GM04504 (cell line): ENCODE measurements at regions not wholly inside any gene's neighbourhood (a gene's known extent, or its start where the extent isn't known, plus 50 kb on each side); places are given as distances from the start of the nearest gene placed in this dataset.
A peak's percentile ranks its signal among the peaks of the same experiment; 100 is the strongest.
"Not testable (repeated sequence)": the region's sequence is repeated elsewhere in the genome, so short reads cannot be mapped to it uniquely, and the experiment has no call there.

Experiments used
- DNase-seq: peaks from one replicate; pipeline ENCODE4 v3.0.0-alpha.2; 2012; ENCODE audit warnings: low read depth

GRCh38 chr14:83559721-83560120 lies 1970.2 kb upstream of the FLRT2 start:
- no peak for DNase-seq

GRCh38 chr14:83561261-83561660 lies 1968.7 kb upstream of the FLRT2 start:
- no peak for DNase-seq

DNA sequence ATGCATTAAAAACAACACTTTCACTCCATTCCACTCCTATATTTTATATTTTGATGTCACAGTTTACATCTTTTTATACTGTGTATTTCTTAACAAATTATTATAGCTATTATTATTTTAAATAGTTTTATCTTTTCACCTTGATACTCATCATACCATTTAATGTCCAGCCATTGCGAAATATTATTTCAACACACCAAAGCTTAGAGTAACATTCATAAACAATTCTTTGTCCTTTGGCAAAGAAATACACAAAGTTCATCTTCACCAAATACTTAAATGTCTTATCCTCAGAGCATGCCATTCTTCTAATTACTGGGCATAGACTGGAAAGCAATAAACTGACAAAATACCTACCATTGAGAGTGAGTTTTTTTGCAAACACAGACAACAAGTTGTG lies 1963.4 kb upstream of the FLRT2 start:
- no peak for DNase-seq

- no peak for DNase-seq
These were observed 1961.8 kb upstream of the FLRT2 start for GRCh38 chr14:83568141-83568540.

GRCh38 chr14:83575301-83575700 lies 1954.6 kb upstream of the FLRT2 start:
- no peak for DNase-seq

GRCh38 chr14:83583201-83583600 lies 1946.7 kb upstream of the FLRT2 start:
- DNase-seq = no peak

- no peak for DNase-seq
These were observed 1935.1 kb upstream of the FLRT2 start for GRCh38 chr14:83594874-83595273.

DNA sequence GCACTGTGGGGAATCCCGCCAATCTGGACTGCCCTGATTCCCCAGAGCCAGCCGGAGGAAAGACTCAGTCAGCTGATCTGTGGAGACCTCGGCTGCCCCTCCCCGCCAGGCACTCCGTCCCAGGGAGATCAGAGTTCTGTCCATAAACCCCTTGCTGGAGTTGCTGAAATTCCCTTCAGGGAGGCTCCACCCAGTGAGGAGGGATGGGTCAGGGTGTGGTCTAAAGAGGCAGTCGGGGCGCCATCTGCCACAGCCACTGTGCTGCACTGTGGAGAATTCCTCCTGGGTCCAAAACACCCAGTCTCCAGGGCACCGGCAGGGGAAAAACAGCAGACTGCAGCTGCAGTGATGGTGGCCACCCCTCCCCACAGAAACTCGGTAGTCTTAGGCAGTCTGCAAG lies 1922.3 kb upstream of the FLRT2 start:
- DNase-seq = no peak

- peak; percentile 9 for DNase-seq
These were observed 1918.5 kb upstream of the FLRT2 start for GRCh38 chr14:83611491-83611890.

DNA sequence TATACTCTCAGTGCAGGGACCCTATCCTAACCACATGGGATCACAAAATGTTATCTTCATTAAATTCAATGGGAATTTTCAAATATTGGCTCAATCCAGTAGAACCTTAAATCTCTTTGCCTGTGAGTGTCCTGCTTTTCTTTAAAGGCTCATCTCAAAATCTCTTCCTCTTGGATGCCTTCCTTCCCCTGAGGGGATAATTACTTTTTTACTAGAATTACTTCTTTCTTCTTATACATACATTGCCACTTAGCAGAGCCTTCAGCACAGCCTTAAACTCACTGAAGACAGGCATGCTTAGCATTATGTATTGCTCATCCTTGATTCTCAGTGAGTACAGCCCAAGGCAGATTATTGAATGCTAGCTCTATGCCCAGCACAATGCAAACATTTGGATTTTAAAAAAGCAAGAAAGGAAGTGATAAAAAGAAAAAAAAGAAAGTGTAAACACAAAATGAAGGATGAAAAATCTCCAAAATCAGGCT lies 1918.0 kb upstream of the FLRT2 start:
- peak; percentile 2 for DNase-seq

DNA sequence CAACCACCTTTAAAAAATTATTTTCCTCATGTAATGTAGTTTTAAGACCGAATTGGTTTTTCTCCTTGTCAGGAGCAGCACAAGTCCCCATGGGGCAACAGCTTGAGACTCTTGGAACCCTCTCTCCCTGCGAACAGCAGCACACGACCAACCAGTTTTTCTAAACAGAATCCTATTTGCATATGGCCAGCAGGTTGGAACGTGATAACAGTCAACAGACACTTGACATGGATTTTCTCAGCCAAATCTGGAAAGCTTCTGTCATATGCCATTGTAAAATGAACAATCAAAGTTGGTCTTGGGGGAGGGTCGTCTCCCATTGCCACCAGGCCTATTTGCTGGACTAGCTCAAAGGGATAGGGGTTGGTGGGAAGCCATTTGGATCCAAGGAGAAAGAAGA lies 1915.0 kb upstream of the FLRT2 start:
- no peak for DNase-seq

- no peak for DNase-seq
These were observed 1905.4 kb upstream of the FLRT2 start for GRCh38 chr14:83624541-83624940.

DNA sequence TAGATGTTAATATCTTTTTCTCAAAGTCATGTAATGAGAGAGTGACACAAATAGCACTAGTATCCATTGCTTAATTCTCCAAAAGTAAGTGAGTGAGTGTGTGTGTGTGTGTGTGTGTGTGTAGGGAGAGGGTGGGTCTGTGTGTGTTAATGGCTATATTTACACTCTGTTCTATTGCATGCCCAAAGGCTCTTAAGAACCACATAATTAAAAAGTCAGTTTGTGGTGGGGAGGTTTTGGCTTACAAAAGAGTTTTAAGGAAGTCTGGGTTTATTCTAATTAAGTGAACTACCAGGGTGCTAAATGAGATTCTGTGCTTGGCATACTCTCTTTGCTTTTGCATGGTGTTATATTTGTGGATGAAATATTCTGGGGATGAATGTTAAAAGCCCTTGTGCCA lies 1897.6 kb upstream of the FLRT2 start:
- DNase-seq = no peak

DNA sequence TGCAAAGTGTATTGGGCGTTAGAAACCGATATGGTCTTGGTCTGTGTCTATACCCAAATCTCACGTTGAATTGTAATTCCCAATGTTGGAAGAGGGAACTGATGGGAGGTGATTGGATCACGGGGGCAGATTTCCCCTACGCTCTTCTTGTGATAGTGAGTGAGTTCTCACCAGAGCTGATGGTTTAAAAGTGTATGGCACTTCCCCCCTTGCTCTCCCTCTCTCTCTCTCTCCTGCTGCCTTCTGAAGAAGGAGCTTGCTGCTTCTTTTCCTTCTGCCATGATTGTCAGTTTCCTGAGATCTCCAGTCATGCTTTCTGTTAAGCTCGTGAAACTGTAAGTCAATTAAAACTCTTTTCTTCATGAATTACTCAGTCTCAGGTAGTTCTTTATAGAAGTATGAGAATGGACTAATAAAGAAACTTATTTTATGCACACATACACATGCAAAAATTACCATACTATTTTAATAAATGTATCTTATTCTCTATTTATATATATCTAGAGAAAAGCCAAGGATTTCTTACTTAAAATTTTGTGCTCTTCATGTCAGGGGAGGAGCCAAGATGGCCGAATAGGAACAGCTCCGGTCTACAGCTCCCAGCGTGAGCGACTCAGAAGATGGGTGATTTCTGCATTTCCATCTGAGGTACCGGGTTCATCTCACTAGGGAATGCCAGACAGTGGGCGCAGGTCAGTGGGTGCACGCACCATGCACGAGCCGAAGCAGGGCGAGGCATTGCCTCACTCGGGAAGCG lies 1891.0 kb upstream of the FLRT2 start:
- no peak for DNase-seq

- not testable (repeated sequence) for DNase-seq
These were observed 1890.5 kb upstream of the FLRT2 start for GRCh38 chr14:83639505-83639875.

GRCh38 chr14:83646228-83646627 lies 1883.7 kb upstream of the FLRT2 start:
- no peak for DNase-seq

- no peak for DNase-seq
These were observed 1869.3 kb upstream of the FLRT2 start for GRCh38 chr14:83660597-83660996.

- no peak for DNase-seq
These were observed 1865.6 kb upstream of the FLRT2 start for GRCh38 chr14:83664389-83664788.

DNA sequence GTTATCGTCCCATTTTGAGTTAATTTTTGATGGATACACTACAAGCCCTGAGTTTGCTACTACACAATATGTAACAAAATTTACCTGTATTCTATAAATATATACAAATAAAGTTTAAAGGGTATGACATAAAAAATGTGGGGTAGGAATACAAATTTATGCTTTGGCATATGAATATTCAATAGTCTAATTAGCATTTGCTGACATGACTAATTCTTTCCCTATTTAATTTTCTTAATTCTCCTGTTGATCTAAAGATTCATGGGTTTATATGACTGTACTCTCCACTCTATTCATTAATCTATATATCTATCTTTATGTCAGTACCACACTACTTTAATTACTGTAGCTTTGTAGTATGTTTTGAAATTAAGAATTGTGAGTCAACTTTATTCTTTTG lies 1840.7 kb upstream of the FLRT2 start:
- DNase-seq = no peak

DNA sequence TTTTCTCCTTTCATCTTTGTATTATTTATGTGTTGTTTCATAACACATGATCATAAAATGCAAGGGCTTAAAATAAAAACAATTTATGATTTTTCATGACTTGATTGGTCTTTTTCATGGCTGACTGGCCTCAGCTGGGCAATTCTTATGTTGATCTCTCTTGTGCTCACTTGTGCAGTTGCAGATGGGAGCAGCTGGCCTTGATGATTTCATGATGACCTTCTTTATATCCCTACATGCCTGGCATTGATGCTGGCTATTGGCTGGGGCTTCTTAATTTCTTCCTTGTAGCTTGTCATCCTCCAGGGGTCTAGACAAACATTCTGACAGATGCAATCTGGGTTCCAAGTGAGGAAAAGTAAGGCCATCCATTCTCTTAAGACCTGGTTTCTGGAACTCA lies 1832.8 kb upstream of the FLRT2 start:
- no peak for DNase-seq

DNA sequence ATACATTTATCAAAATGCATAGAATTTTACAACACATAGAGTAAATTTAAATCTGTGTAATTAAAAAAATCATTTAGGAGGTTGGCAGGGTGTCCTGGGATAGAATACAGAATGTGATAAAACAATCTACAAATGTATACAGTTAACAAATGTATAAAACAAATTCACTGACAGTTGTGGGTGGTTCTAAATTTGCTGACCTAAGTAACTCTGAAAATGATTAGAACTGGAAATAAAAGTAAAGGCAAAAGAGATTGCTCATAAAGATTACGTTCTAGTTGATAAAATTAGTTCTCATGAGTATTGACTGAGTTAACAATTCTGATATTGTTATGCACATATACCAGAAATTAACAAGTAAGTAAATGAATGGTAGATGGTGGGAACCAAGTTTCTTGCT lies 1827.3 kb upstream of the FLRT2 start:
- no peak for DNase-seq

- DNase-seq = peak; percentile 9
These were observed 1823.6 kb upstream of the FLRT2 start for GRCh38 chr14:83706231-83706954.

DNA sequence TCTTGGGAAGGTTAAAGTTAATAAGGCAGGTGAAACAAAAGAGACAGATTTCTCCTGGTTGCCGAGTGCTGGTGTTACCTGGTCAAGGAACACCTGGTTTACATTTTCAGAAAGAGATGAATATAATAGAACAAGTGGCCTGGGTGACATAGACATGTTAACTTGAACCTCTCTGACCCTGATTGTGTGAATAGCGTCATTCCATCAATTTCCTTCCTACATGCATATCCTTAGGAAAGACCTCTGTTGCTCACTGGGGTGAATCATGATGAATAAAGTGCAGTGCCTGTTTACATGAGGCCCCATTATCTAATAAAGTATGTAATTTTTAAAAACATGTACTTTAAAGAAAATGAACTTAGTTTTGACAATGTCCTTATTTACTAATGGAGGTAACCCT lies 1822.9 kb upstream of the FLRT2 start:
- no peak for DNase-seq

GRCh38 chr14:83709116-83709515 lies 1820.8 kb upstream of the FLRT2 start:
- no peak for DNase-seq
